ENCODE measurements at regions not wholly inside any gene's neighbourhood (a gene's known extent, or its start where the extent isn't known, plus 50 kb on each side); places are given as distances from the start of the nearest gene placed in this dataset.

- no peak for TF ChIP-seq CTCF (IDR thresholded peaks at IDR 0.05)
- Histone ChIP-seq H3K27ac (no peak overlapping the region), H3K4me3 (no peak overlapping the region)
- no peak for DNase-seq (ENCODE audit: low spot score)
Measured at GRCh38 chr11:25961539-25961938, 370.4 kb upstream of the ANO3 start.

DNA sequence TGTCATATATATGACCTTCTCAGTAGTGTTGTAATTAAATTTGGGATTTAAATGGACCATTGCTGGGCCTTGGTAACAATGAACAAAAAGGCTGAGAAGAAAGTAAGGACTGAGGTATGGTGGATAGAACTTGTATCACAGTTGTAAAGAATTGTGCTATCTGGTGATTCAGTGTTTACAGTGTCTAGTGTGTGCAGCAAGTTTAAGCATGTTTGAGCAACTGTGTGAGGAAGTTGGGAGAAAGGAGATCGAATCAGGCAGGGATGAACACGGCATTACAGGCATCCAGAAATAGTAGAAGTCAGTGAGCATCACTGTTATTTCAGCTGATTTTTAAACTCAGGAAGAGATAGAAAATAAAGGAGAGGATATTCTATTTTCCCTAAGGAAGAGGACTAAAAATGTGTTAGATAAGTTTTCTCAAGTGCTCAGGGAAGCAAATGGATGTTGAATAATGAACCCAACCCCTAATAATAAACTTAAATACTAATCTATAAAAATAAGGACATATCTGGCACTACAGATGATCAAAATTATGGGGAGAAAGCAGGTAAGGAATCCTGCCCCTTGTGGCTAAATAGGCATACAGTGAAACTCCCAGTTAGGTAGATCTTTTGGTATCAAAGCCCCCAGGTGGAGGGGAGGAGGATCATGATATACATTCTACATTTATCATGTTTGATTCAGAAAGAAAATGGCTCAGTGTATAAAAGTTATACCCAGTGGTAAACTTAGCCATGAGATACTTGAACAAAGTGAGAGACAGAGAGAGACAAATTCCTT, 361.0 kb upstream of the ANO3 start:
- Histone ChIP-seq H3K4me3 (no peak overlapping the region), H3K27ac (no peak overlapping the region)
- no peak for DNase-seq (ENCODE audit: low spot score)
- TF ChIP-seq CTCF (IDR thresholded peaks at IDR 0.05), result no peak

GRCh38 chr11:25980091-25980490, 351.8 kb upstream of the ANO3 start:
- Histone ChIP-seq H3K27ac (no peak overlapping the region), H3K4me3 (no peak overlapping the region)
- DNase-seq (ENCODE audit: low spot score), result no peak
- no peak for TF ChIP-seq CTCF (IDR thresholded peaks at IDR 0.05)

- Histone ChIP-seq H3K27ac (no peak overlapping the region), H3K4me3 (peak overlapping the region; percentile 48)
- TF ChIP-seq CTCF (IDR thresholded peaks at IDR 0.05), result peak; percentile 28
- DNase-seq (ENCODE audit: low spot score), result no peak
Measured at GRCh38 chr11:25981998-25982397, 349.9 kb upstream of the ANO3 start.

GRCh38 chr11:25983280-25983679, 348.6 kb upstream of the ANO3 start:
- Histone ChIP-seq H3K27ac (no peak overlapping the region), H3K4me3 (no peak overlapping the region)
- TF ChIP-seq CTCF (IDR thresholded peaks at IDR 0.05), result no peak
- no peak for DNase-seq (ENCODE audit: low spot score)

- no peak overlapping the region for H3K27ac ChIP-seq
- no peak overlapping the region for H3K4me3 ChIP-seq
- no peak for DNase-seq (ENCODE audit: low spot score)
- TF ChIP-seq CTCF (IDR thresholded peaks at IDR 0.05), result no peak
Measured at GRCh38 chr11:25988178-25988577, 343.8 kb upstream of the ANO3 start.

DNA sequence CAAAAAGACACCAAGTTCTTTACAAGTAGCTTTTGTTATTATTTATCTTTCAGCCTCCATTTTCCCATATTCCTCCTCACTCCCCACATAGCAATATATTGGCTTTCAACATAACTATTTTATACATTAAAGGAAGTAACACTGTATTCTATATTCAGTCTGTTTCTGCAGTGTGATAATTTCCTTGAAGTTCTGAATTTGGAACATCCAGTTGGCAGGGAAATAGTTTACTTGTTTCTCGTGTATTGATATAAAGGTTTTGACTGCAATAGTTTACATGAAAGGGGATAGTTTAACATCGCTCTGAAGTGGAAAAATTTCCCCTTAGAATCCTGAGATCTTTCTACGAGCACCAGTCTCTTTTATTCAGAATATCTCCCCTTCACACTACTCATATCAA, 341.5 kb upstream of the ANO3 start:
- DNase-seq (ENCODE audit: low spot score), result no peak
- Histone ChIP-seq H3K4me3 (no peak overlapping the region), H3K27ac (no peak overlapping the region)
- TF ChIP-seq CTCF (IDR thresholded peaks at IDR 0.05), result no peak
